HG02588 (cell line): ENCODE measurements at regions not wholly inside any gene's neighbourhood (a gene's known extent, or its start where the extent isn't known, plus 50 kb on each side); places are given as distances from the start of the nearest gene placed in this dataset.

Source experiments
- ATAC-seq: cut with Tn5 transposase; IDR thresholded peaks from one replicate; pipeline ENCODE4 v1.9.1; 2021; ENCODE audit warnings: mild to moderate bottlenecking, moderate library complexity; ENCODE audit not compliant: unreplicated experiment

DNA sequence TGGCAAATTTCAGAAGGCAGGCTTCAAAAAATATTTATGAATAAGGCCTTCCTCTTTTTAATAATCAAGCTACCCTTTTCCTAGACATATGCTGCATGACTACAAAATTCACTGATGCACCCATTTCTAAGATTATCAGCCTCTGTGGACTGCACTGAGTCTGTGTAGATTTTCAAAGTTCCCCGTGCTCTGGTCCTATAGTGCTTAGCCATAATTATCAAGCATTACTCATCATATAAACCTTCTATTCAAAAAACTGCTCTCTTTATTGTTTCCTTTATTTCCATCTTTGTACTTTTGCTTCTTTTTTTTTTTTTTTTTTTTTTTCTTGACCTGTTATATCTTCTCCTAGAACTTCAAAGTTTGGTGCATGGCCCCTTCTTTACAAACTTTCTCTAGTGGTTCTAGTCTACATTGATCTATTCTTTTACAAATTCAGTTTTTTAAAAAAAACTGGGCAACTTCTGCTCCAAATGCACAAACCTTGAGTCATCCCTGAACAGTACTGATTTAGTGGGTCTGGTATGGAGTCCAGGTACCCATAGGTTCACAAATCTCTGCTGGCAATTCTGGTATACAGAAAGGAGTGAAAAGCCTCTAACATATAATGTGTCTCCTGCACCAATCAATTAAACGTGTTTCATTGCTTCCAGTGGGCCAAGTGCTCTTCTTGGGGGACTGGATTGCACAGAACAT, 481.9 kb downstream of the NUP35 start:
- no peak for ATAC-seq

DNA sequence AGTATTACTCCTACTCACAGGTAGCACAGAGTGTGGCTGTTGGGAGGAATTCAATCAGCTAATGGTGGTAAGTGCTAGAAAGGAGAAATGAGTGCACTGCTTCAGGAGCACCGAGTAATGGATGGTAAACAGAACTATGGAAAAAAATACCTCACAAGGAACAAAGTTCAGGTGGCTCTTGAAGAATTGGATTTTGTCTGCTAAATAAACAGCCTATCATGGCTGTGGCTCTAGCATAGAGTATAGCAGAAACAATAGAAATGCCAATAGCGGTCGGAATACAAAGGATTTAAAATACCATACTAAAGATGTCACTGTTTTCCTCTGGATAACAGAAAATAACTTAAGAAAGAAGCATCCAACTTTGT, 482.5 kb downstream of the NUP35 start:
- no peak for ATAC-seq

- no peak for ATAC-seq
These were observed 483.8 kb downstream of the NUP35 start for GRCh38 chr2:183607995-183608394.

GRCh38 chr2:183608747-183609146, 484.5 kb downstream of the NUP35 start:
- ATAC-seq = no peak

- ATAC-seq = no peak
These were observed 486.5 kb downstream of the NUP35 start for GRCh38 chr2:183610724-183611123.

DNA sequence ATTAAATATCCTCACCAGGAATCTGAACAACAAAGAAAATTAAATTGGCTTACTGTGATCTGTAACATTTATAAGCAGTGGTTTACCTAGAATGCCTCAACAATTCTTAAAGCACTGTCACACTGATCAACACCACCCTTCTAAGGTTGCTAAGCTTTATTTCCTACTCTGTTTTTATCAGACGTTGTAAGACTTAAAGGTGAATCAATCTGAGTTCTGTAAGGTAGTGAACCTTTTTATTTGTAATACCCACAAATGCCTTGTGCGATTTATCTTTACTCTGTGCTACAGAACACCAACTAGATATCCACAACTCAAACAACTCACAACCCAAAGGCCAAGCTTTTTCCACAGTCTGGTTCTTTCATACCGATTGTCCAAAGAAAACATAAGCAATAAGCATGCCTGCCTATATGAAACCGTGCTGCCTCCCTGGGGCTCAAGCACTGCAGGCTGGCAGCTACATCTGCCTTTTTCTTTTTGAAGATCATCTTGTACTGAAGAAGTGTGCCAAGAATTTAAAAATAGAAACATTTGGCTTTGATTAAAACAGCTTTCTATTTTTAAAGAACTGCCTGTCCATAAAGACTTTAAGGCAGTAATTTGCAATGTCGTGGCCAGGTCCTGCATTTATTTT, 490.7 kb downstream of the NUP35 start:
- ATAC-seq = no peak

DNA sequence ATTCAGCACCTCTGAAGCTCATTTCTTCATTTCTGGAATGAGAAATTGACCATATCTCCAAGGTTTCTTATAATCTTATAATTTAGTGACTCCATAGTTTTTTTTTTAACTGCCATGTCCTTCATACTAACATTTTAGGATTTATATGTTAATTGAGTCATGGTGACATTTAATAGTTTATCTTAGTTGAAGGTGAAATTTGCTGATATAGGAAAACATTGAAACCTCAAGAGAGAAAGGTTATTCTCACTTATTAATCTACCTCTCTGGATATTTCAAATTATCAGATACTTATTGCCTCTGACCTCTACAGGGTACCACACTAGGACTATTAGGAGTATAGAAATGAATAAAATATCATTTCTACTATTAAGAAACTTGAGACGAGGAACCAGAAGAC, 499.0 kb downstream of the NUP35 start:
- no peak for ATAC-seq

DNA sequence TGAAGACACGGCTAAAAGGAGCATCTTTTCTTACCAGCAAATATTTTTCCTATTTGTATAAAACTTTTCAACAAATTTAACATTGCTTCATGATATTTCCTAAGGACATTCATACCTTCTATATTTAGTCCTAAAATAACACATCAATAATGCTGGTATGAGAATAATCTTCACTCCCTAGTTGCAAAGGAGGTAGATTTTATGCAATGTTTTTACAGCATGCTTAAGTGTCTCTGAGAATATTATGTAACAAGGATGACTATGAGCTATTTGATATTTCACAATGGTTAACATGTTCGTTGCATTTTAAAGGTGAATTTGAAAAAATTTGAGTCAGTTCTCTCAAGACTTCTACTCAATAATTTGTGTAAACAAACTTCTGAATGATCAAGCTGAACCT, 506.7 kb downstream of the NUP35 start:
- no peak for ATAC-seq

DNA sequence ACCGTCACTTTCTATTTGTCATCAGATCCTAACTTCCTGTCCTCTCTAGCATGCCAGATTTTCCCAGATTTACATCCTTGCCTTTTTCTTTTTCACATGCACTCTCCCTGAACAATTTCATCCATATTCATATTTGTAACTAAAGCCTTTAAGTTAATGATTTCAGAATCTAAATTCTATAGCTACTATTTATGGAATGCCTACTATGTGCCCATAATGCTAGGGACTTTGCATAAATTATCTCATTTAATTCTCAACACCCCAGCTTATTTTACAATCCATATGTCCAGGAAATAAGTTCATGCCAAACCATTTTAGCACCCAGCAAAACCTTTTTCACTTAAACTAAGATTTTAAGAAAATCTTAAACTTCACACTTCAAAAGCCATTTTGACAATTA, 531.9 kb downstream of the NUP35 start:
- no peak for ATAC-seq

GRCh38 chr2:183665425-183665824, 541.2 kb downstream of the NUP35 start:
- ATAC-seq = no peak

- ATAC-seq = no peak
These were observed 541.8 kb downstream of the NUP35 start for GRCh38 chr2:183666031-183666430.

GRCh38 chr2:183671233-183671632, 547.0 kb downstream of the NUP35 start:
- no peak for ATAC-seq

DNA sequence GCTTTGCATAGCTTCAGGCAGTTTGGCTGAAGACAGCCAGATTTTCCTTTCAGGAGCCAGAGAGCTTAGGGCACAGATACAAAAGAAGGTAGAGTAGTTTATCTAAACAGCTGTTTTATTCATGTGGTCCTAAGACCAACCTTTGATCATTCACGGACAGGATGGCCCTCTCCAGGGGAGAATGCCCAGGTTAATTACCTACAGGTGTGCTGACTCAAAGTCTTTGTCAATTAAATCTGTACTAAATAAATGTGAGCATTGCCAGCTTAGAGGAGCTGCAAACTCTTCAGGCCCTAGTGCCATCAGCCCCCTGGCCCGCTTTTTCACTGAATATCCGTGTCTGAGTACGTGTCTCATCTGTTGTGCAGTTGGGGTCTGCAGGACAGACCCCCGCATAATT, 554.7 kb downstream of the NUP35 start:
- ATAC-seq = no peak

DNA sequence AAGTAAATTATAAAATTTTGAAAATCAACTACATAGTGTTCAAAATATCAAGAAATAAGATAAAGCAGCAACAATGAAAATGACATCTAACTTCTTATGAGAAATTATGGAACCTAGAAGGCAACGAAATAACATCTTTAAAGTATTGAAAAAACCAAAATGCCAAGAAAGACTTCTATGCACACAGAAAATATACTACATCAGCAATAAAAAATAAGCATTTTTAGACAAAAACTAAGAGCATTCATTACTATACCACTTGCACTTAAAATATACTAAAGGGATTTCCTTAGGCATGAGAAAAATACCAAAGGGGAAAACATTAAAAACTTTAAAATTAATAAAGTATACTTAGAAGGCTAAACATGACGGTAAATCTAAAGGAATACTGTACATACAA, 556.3 kb downstream of the NUP35 start:
- no peak for ATAC-seq

DNA sequence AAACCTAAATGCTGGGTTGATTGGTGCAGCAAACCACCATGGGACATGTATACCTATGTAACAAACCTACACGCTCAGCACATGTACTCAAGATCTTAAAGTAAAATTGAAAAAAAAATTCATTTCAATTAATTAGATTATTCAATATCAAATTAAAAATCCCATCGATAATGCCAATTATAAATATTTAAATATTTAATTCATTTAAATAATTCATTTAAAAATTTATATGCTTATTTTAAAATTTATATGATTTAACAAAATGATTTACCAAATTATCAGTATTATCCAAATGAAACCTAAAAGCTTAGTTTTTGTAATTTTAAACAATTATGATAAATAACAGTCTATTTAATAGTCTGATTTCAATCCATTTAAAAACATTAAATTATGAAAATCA, 560.4 kb downstream of the NUP35 start:
- no peak for ATAC-seq

DNA sequence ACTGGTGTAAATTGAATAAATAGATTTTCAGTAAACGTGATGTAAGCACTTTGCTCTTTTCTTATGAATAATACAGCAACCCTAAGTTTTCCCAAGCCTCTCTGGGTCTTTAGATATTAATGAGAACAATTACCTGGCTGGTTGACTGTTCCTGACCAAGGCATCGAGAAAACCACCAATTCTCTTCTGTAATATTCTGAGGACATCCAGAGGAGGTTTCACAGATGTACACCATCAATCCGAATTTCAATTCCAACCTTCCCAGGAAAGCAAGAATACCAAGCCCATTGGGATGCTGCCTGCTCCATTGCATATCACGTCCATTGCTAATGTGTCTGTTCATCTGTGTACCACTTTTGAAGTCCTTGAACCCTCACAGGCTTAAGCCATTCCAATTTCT, 571.8 kb downstream of the NUP35 start:
- ATAC-seq = no peak

- no peak for ATAC-seq
These were observed 585.6 kb downstream of the NUP35 start for GRCh38 chr2:183709829-183710228.

GRCh38 chr2:183718246-183718645, 594.0 kb downstream of the NUP35 start:
- no peak for ATAC-seq

DNA sequence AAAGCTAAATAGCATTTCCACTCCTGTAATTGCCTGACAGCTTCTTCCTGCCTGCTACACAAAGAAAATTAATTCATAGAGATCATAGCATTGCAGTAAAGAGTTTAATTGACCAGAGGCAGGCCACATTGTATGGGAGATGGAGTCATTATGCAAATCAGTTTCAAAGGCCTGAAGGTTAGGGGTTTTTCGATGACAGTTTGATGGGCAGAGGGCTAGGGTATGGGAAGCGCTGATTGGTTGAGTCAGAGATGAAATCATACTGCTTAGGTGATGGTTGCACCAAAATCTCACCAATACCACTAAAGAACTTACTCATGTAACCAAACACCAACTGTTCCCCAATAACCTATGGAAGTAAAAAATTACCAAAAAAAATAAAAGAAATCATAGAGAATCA, 599.0 kb downstream of the NUP35 start:
- no peak for ATAC-seq

DNA sequence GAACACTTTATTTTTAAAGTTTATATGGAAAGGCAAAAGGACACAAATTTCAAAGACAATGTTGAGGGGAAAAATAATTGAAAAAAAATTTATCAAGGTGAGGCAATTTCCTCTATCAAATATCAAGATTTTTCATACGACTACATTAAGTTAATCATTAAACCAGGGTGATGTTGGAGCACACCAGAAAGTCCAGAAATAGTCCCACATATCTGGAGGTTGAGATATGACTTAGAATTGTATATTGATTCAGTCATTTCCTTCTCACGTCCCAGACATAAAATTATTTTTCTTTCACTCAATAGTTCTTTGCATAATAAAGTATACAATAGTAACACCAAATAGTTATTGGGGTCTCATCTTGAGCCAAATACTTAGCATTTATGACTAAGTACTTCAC, 605.1 kb downstream of the NUP35 start:
- no peak for ATAC-seq

DNA sequence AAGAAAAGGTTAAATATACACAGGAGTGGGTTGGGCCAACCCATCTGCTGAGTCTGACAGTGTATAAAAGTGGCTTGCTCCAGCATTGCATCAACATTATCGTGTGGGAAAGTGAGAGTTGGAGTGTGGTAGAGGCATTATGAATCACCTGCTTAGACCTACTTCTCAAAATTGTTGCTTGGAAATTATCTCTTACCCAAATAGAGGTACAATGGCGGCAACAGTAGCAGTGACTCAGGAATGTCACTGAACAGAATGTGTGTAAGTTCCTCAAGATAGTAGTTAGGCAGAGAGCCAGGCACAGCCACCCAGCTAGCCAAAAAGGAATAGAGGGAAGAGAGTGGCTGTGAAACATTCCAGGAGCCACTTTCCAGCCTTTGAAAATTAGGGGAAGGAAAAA, 616.0 kb downstream of the NUP35 start:
- ATAC-seq = no peak

- no peak for ATAC-seq
These were observed 628.3 kb downstream of the NUP35 start for GRCh38 chr2:183752571-183752970.

DNA sequence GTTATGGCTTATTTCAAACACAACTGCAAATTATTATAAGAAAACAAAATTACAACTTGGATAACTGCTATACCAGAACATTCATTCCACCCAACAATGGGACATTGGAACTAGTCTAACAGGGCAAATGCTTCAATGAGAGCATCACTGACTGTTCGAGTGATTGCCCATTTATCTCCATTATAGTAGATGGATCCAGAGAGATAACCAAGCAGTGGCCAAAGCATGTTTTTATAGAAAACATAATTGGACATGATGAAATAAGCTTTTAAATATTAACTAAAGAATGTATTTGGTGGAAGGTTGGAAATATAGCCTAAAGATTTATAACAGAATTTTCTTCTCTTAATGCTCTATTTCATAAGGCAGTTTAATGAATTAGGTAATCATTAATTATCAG, 634.8 kb downstream of the NUP35 start:
- no peak for ATAC-seq
